Heart right ventricle (tissue), 16 donors: ENCODE measurements at regions not wholly inside any gene's neighbourhood (a gene's known extent, or its start where the extent isn't known, plus 50 kb on each side); places are given as distances from the start of the nearest gene placed in this dataset.

Source experiments
- ATAC-seq, 8 donors: fragments of 200-7000 bp; cut with Tn5 transposase; one replicate each; pipeline ENCODE4 v1.9.1; 2020; ENCODE audit warnings: mild to moderate bottlenecking in 8 of 8, moderate library complexity in 8 of 8, moderate number of reproducible peaks in 1 of 8
- DNase-seq, 2 donors: peaks; one replicate each; pipeline ENCODE4 v3.0.0-alpha.2; 2020
- H3K27ac ChIP-seq, 10 donors: fragments of 200-600 bp; sonication (generic) in 2 of 10; one replicate each; pipeline versions ENCODE4 v1.5.0 to v1.8.0; 2020 to 2022; ENCODE audit warnings: mild to moderate bottlenecking in 3 of 10
- H3K27me3 ChIP-seq, 7 donors: fragments of 200-600 bp; one replicate each; pipeline ENCODE4 v1.8.0; 2021 to 2022; ENCODE audit warnings: mild to moderate bottlenecking in 2 of 7
- H3K36me3 ChIP-seq, 9 donors: fragments of 200-600 bp; sonication (generic) in 1 of 9; one replicate each; pipeline versions ENCODE4 v1.5.0 to v1.8.0; 2020 to 2022; ENCODE audit warnings: mild to moderate bottlenecking in 2 of 9
- H3K4me1 ChIP-seq, 9 donors: fragments of 200-600 bp; sonication (generic) in 1 of 9; one replicate each; pipeline versions ENCODE4 v1.5.0 to v1.8.0; 2020 to 2022; ENCODE audit warnings: mild to moderate bottlenecking in 4 of 9
- H3K4me3 ChIP-seq, 10 donors: fragments of 200-600 bp; sonication (generic) in 2 of 10; one replicate each; pipeline versions ENCODE4 v1.5.0 to v1.8.0; 2020 to 2022; ENCODE audit warnings: mild to moderate bottlenecking in 7 of 10, moderate library complexity in 2 of 10
- H3K9me3 ChIP-seq, 11 donors: fragments of 200-600 bp in 10 of 11; sonication (generic) in 2 of 11; one replicate each; pipeline versions ENCODE4 v1.5.0 to v1.8.0; 2013 to 2022; ENCODE audit warnings: mild to moderate bottlenecking in 2 of 11, control low read depth in 1 of 11, moderate library complexity in 1 of 11
- WGBS, 2 donors: extraction: QIAGEN DNeasy Blood & Tissue Kit; methylation state at CpG; one replicate each; pipeline ENCODE4 v1.1.7; 2013; ENCODE audit warnings: inconsistent platforms in 1 of 2; 5-methylcytosine and 5-hydroxymethylcytosine counted together
- intact Hi-C, 10 donors: fragments of 100-400 bp; cut with DNase I; formaldehyde crosslinking; loops; one replicate each; pipeline versions ENCODE4 v1.11.1 to v1.14.2; 2022
- TF ChIP-seq, protein P1 (sequence below), 9 donors: fragments of 200-600 bp; sonication (generic) in 2 of 9; IDR thresholded peaks; one replicate each; pipeline versions ENCODE4 v1.5.0 to v1.8.0; 2021 to 2022; ENCODE audit warnings: antibody characterized with exemption in 9 of 9, mild to moderate bottlenecking in 5 of 9, moderate library complexity in 1 of 9
- donor health status: Arrhythmogenic right ventricular cardiomyopathy.
- donor health status: ischemic (EF 13 %, LVEDD 7.1; RV severe dilation, severe dysfunction).
- donor health status: healthy with polysubstance abuse.
- donor health status: DM: no; HTN: yes; CAD: no.
- donor health status: DM: no; HTN: no; CAD: no.
- donor health status: ischemic (EF 25% LVEDD 6.9; RV normal size, moderate dysfunction).
- donor health status: ischemic (EF 25% LVEDD 5.7; RV mildly dilated, moderate dysfunction).
- donor health status: healthy.
- donor health status: DM: yes; HTN: yes; CAD: no.
- donor health status: Ischemic cardiomyopathy.
- donor health status: ischemic (EF 35%, LVEDD 5.7; RV mildly dilated, moderate dysfunction).
- donor health status: nonischemic (EF 11% LVEDD 7.7; RV severe dilation, severe dysfunction).
- donor health status: DM: yes; HTN: yes; CAD: no.
- donor health status: PGD.
- donor health status: ischemic (EF 29% LVEDD 5.4; RV normal size, mild dysfunction).
- donor health status: nonischemic (EF 23%, LVEDD 6.1; RV moderate dilation, normal function).

DNA sequence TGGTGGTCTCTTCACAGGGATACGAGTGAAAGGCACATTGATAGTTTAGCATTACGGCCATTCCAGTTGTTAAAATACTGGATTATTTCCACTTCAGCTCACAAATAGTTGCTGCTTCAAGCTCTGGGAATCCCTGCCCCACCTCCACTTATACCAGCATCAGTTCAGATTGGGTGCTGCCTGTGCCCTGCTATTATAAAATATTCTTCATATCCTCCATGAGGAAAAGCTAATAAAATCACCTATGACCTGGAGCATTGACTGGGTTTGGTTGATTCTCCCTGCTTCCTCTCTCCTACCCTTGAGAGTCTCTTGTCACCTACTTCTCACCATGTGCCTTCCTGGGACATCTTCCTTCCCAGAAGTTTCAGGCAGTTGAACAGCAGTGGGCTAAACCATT, 529.0 kb downstream of the MCTP2 start:
- H3K27ac ChIP-seq: no peak overlapping the region
- TF ChIP-seq, protein P1, sequence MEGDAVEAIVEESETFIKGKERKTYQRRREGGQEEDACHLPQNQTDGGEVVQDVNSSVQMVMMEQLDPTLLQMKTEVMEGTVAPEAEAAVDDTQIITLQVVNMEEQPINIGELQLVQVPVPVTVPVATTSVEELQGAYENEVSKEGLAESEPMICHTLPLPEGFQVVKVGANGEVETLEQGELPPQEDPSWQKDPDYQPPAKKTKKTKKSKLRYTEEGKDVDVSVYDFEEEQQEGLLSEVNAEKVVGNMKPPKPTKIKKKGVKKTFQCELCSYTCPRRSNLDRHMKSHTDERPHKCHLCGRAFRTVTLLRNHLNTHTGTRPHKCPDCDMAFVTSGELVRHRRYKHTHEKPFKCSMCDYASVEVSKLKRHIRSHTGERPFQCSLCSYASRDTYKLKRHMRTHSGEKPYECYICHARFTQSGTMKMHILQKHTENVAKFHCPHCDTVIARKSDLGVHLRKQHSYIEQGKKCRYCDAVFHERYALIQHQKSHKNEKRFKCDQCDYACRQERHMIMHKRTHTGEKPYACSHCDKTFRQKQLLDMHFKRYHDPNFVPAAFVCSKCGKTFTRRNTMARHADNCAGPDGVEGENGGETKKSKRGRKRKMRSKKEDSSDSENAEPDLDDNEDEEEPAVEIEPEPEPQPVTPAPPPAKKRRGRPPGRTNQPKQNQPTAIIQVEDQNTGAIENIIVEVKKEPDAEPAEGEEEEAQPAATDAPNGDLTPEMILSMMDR (IDR thresholded peaks at IDR 0.05): no peak
- no peaks in the 10 kb centered on the region for H3K4me1 ChIP-seq
- WGBS, 2 donors: 88 to 91% methylated on average over 2 of the region's 2 CpGs
- H3K36me3 ChIP-seq: no peaks in the 10 kb centered on the region
- no peak for DNase-seq
- no peak overlapping the region for H3K4me3 ChIP-seq
- H3K9me3 ChIP-seq: no peaks in the 10 kb centered on the region
- intact Hi-C loops: no loop called here
- no peak for ATAC-seq
- H3K27me3 ChIP-seq: no peaks in the 10 kb centered on the region

DNA sequence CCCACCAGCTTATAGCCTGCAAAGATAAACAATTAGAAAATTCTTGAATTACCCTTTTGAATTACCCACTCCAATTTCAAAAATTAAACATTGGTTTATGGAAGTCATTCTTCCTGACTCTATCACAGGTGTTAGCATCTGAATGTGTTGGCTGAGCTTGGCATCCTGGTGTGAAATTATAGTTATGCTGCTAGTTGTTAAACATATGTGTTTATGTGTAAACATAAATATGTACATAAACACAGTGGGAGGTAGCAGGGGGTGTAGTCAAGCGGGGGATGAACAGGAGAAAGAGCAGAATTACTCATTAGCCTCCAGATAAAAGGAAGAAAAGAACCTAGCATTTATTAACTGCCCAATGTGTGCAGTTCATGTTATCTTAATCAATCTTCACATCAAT, 530.2 kb downstream of the MCTP2 start:
- TF ChIP-seq, protein P1 (IDR thresholded peaks at IDR 0.05): no peak
- no peak overlapping the region for H3K27ac ChIP-seq
- 79 to 91% methylated on average over 1 of the region's 1 CpG for WGBS, 2 donors
- no peaks in the 10 kb centered on the region for H3K27me3 ChIP-seq
- no peaks in the 10 kb centered on the region for H3K9me3 ChIP-seq
- DNase-seq (no peak), ATAC-seq (no peak)
- intact Hi-C loops: no loop called here
- H3K4me3 ChIP-seq: no peak overlapping the region
- H3K4me1 ChIP-seq: no peaks in the 10 kb centered on the region
- H3K36me3 ChIP-seq: no peaks in the 10 kb centered on the region

DNA sequence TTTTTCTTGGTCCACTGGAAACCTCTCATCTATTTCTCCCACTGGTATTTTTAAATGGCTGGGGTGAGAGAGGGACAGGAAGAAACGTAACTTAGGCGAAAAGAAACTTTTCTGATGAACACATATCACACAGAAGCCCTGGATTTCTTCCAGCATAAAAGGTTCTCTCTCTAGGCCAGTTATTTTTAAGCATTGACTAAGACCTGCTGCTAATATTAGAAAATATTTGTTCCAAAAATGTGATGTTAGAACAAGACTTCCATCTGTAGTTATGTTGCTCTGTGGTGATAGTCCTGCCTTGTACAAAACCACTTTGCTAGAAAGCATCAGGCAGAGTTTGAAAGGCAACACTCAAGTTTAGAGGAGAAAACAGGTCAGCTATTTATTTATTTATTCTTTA, 537.7 kb downstream of the MCTP2 start:
- H3K9me3 ChIP-seq: no peaks in the 10 kb centered on the region
- ATAC-seq: peak in 5 of 8 donors; percentile 20 to 62 (median 35)
- no peaks in the 10 kb centered on the region for H3K36me3 ChIP-seq
- H3K4me1 ChIP-seq: peaks cover 0 to 11% (median 0%) of the 10 kb centered on the region in 9 donors
- DNase-seq: no peak
- WGBS, 2 donors: 34 to 41% methylated on average over 2 of the region's 2 CpGs
- no peak overlapping the region for H3K27ac ChIP-seq
- intact Hi-C loops: no loop called here
- TF ChIP-seq, protein P1 (IDR thresholded peaks at IDR 0.05): no peak
- H3K27me3 ChIP-seq: no peaks in the 10 kb centered on the region
- H3K4me3 ChIP-seq: no peak overlapping the region

DNA sequence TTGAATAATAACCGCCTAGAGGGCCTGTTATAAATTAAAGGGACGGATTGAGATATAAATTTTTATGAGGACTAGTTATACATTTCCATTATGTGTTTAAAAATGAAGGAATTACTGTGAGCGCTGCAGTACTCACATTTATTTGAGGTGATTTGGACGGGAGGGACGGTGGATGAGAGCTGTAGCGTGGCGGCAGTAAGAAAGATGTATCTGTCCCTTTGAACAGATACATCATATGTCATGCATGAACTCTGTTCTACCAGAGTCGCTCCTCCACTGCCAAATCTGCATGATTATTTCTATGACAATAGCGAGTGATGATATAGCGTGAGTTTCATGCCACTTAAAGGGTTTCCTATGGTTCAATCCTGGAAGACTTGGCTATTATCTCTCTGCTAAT, 538.8 kb downstream of the MCTP2 start:
- intact Hi-C loops: no loop called here
- Histone ChIP-seq H3K27ac (no peak overlapping the region), H3K4me1 (peaks cover 0 to 11% (median 0%) of the 10 kb centered on the region in 9 donors), H3K9me3 (peaks cover 0 to 3% (median 0%) of the 10 kb centered on the region in 11 donors), H3K4me3 (no peak overlapping the region), H3K27me3 (no peaks in the 10 kb centered on the region), H3K36me3 (no peaks in the 10 kb centered on the region)
- ATAC-seq (no peak), DNase-seq (no peak)
- TF ChIP-seq, protein P1 (IDR thresholded peaks at IDR 0.05): no peak
- 96% methylated on average over 10 of the region's 10 CpGs for WGBS, 2 donors
